HepG2 (cell line): ENCODE measurements at regions not wholly inside any gene's neighbourhood (a gene's known extent, or its start where the extent isn't known, plus 50 kb on each side); places are given as distances from the start of the nearest gene placed in this dataset.

Experiments used
- ATAC-seq: fragments of 200-7000 bp; cut with Tn5 transposase; 3 replicates; pipeline ENCODE4 v1.9.1; 2020; ENCODE audit warnings: mild to moderate bottlenecking, moderate library complexity
- BruUV-seq: library from RNA; stranded (reverse); fragments of 400-500 nt; replicated peaks from 2 replicates; lab custom pipeline; 2021; lab: Mats Ljungman, UMichigan
- CTCF ChIA-PET: fragments of 300-600 bp; formaldehyde crosslinking; extraction: SDS; loops from one replicate; lab custom pipeline; 2021; ENCODE audit warnings: low total read pairs, inconsistent platforms, low intra/inter-chr PET ratio; lab: Yijun Ruan, JAX
- POLR2A ChIA-PET: fragments of 350-600 bp; sonication (Branson Sonifier 250); formaldehyde crosslinking; loops from one replicate; lab custom pipeline; 2020; ENCODE audit warnings: antibody characterized with exemption, inconsistent platforms; lab: Yijun Ruan, JAX
- DNase-seq: peaks from one replicate; pipeline ENCODE4 v3.0.0-alpha.2; 2015; ENCODE audit warnings: low spot score
- FAIRE-seq: peaks from 3 replicates; lab custom pipeline; 2011; peaks lifted over from hg19 to GRCh38; lab: Jason Lieb, UNC
- H2AFZ ChIP-seq: one replicate; pipeline ENCODE4 v1.6.1; 2011; ENCODE audit warnings: low read length, inconsistent platforms
- H3K27ac ChIP-seq: fragments of 300-600 bp; 3 replicates; pipeline ENCODE4 v1.8.0; 2011; ENCODE audit warnings: mixed run types, mild to moderate bottlenecking, mixed read lengths, low read length, inconsistent platforms; ENCODE audit not compliant: insufficient read depth; ENCODE audit errors: extremely low read length
- H3K27me3 ChIP-seq, 2 experiments: fragments of 200-600 bp in 1 of 2; 2 replicates in 1 of 2; 3 replicates in 1 of 2; pipeline versions ENCODE4 v1.6.0 to v1.8.0; 2011; ENCODE audit warnings: low read length in 2 of 2, mild to moderate bottlenecking in 2 of 2, moderate library complexity in 2 of 2, inconsistent platforms in 1 of 2; ENCODE audit not compliant: insufficient read depth in 2 of 2, control insufficient read depth in 1 of 2
- H3K36me3 ChIP-seq, 2 experiments: fragments of 200-600 bp in 1 of 2; replicated peaks in 1 of 2; 2 replicates in 1 of 2; 3 replicates in 1 of 2; pipeline versions ENCODE4 v1.5.1 to v1.8.0; 2011; ENCODE audit warnings: low read length in 2 of 2, inconsistent platforms in 1 of 2; ENCODE audit not compliant: insufficient read depth in 2 of 2, control insufficient read depth in 1 of 2
- H3K4me1 ChIP-seq: 2 replicates; pipeline ENCODE4 v1.5.1; 2012; ENCODE audit warnings: low read length, inconsistent platforms; ENCODE audit not compliant: insufficient read depth
- H3K4me2 ChIP-seq: 2 replicates; pipeline ENCODE4 v1.6.0; 2011; ENCODE audit warnings: low read depth, low read length, inconsistent platforms
- H3K4me3 ChIP-seq, 3 experiments: fragments of 200-600 bp in 1 of 3; sonication (generic), shearing (Covaris generic) in 1 of 3; replicated peaks in 1 of 3; 2 replicates each; pipeline ENCODE4 v1.5.1; 2011 to 2016; ENCODE audit warnings: low read length in 3 of 3, inconsistent platforms in 2 of 3, low read depth in 2 of 3, mild to moderate bottlenecking in 2 of 3, control low read depth in 1 of 3, mixed read lengths in 1 of 3; ENCODE audit not compliant: insufficient read depth in 1 of 3
- H3K79me2 ChIP-seq: one replicate; pipeline ENCODE4 v1.6.1; 2011; ENCODE audit warnings: low read length, inconsistent platforms; ENCODE audit not compliant: insufficient read depth
- H3K9ac ChIP-seq: 2 replicates; pipeline ENCODE4 v1.6.0; 2011; ENCODE audit warnings: mild to moderate bottlenecking, low read depth, low read length, inconsistent platforms; ENCODE audit not compliant: insufficient read depth
- H3K9me3 ChIP-seq: 2 replicates; pipeline ENCODE4 v1.5.1; 2012; ENCODE audit warnings: mild to moderate bottlenecking, low read length
- H4K20me1 ChIP-seq: 2 replicates; pipeline ENCODE4 v1.6.0; 2011; ENCODE audit warnings: inconsistent platforms, mild to moderate bottlenecking, low read length, moderate library complexity; ENCODE audit not compliant: insufficient read depth
- AGO2 ChIP-seq: fragments of 200-400 bp; formaldehyde crosslinking; optimal IDR thresholded peaks from 2 replicates; pipeline ENCODE3; 2017; ENCODE audit warnings: mild to moderate bottlenecking, low read depth, low read length, moderate library complexity
- BCL6 ChIP-seq: IDR thresholded peaks from 2 replicates; pipeline ENCODE4 v1.6.1; 2016; ENCODE audit warnings: missing genetic modification reagents, missing compliant biosample characterization
- FOXP4 ChIP-seq: sonication (generic); formaldehyde crosslinking; IDR thresholded peaks from 2 replicates; pipeline ENCODE4 v1.4.0; 2020; ENCODE audit warnings: missing genetic modification reagents
- GRHL1 ChIP-seq: sonication (generic); formaldehyde crosslinking; conservative IDR thresholded peaks from 2 replicates; pipeline ENCODE4 v1.8.0; 2022; ENCODE audit warnings: missing genetic modification reagents
- KDM1A ChIP-seq: IDR thresholded peaks from 2 replicates; pipeline ENCODE4 v1.6.1; 2016; ENCODE audit warnings: missing compliant biosample characterization
- MAZ ChIP-seq, 2 experiments: sonication (generic) in 1 of 2; formaldehyde crosslinking in 1 of 2; IDR thresholded peaks; 2 replicates each; pipeline versions ENCODE4 v1.5.0 to v1.6.1; 2012 to 2020; ENCODE audit warnings: low read depth in 2 of 2, mild to moderate bottlenecking in 2 of 2, borderline replicate concordance in 1 of 2, improper control_type of control experiment in 1 of 2, low read length in 1 of 2, missing genetic modification reagents in 1 of 2, moderate library complexity in 1 of 2
- POLR2A ChIP-seq, 2 experiments: IDR thresholded peaks; 2 replicates each; pipeline ENCODE4 v1.6.1; 2011; ENCODE audit warnings: low read depth in 2 of 2, low read length in 2 of 2, mild to moderate bottlenecking in 1 of 2, moderate library complexity in 1 of 2; ENCODE audit not compliant: insufficient read depth in 1 of 2
- STAG1 ChIP-seq: sonication (generic); formaldehyde crosslinking; IDR thresholded peaks from 2 replicates; pipeline ENCODE4 v1.4.0; 2020; ENCODE audit warnings: missing genetic modification reagents
- TIGD3 ChIP-seq: sonication (generic); formaldehyde crosslinking; IDR thresholded peaks from 2 replicates; pipeline ENCODE4 v1.5.1; 2020; ENCODE audit warnings: mild to moderate bottlenecking, missing genetic modification reagents, borderline replicate concordance
- YEATS4 ChIP-seq: sonication (generic); formaldehyde crosslinking; IDR thresholded peaks from 2 replicates; pipeline ENCODE4 v1.4.0; 2020; ENCODE audit warnings: missing genetic modification reagents, borderline replicate concordance
- ZBTB3 ChIP-seq: sonication (generic); formaldehyde crosslinking; IDR thresholded peaks from 2 replicates; pipeline ENCODE4 v1.4.0; 2020; ENCODE audit warnings: low read depth, mild to moderate bottlenecking, moderate library complexity, missing genetic modification reagents, borderline replicate concordance
- ZNF260 ChIP-seq: sonication (generic); formaldehyde crosslinking; IDR thresholded peaks from 2 replicates; pipeline ENCODE4 v1.4.0; 2020; ENCODE audit warnings: missing genetic modification reagents, low read depth, mild to moderate bottlenecking, borderline replicate concordance
- ZNF577 ChIP-seq: sonication (generic); formaldehyde crosslinking; IDR thresholded peaks from 2 replicates; pipeline ENCODE4 v1.4.0; 2020; ENCODE audit warnings: mild to moderate bottlenecking, low read depth, missing genetic modification reagents, borderline replicate concordance
- WGBS: methylation state at CpG from one replicate; pipeline ENCODE4 v1.1.6; 2017; ENCODE audit warnings: low lambda C conversion rate; 5-methylcytosine and 5-hydroxymethylcytosine counted together
- in situ Hi-C: cut with HindIII; loops from 2 replicates; pipeline ENCODE4 v1.10.0; 2017; ENCODE audit warnings: low pct_unique_long_range_greater_than_20kb; ENCODE audit not compliant: extremely low pct_ligation_motif_present
- intact Hi-C: fragments of 100-400 bp; cut with micrococcal nuclease; formaldehyde crosslinking; loops from one replicate; pipeline ENCODE4 v1.10.0; 2022; ENCODE audit not compliant: unreplicated experiment

- no peak for DNase-seq
- no TSS peak for BruUV-seq
- CTCF ChIA-PET: no interaction called here
- in situ Hi-C loops (no loop called here), intact Hi-C loops (no loop called here)
- no peak for ATAC-seq
- no peak overlapping the region for H3K4me3 ChIP-seq
- no peak overlapping the region for H3K4me2 ChIP-seq
- POLR2A ChIA-PET: no interaction called here
- TF ChIP-seq YEATS4 (CRISPR knock-in tag): no peak
- TF ChIP-seq POLR2A (IDR thresholded peaks at IDR 0.05; ENCODE audit: insufficient read depth in 1 of 2, low read depth in 2 of 2, low read length in 2 of 2): no peak
- TF ChIP-seq TIGD3 (CRISPR knock-in tag): no peak
- H4K20me1 ChIP-seq: no peaks in the 10 kb centered on the region
- no peaks in the 10 kb centered on the region for H3K79me2 ChIP-seq
- H2AFZ ChIP-seq: no peak overlapping the region
- H3K36me3 ChIP-seq: no peaks in the 10 kb centered on the region
- 57% methylated on average over 10 of the region's 10 CpGs for WGBS
- no peak overlapping the region for H3K9ac ChIP-seq
- no peaks in the 10 kb centered on the region for H3K9me3 ChIP-seq
- no peak for FAIRE-seq
- no peaks in the 10 kb centered on the region for H3K4me1 ChIP-seq
- H3K27me3 ChIP-seq: no peaks in the 10 kb centered on the region
- no peak overlapping the region for H3K27ac ChIP-seq
These were observed 63.6 kb downstream of the NUDT12 start for GRCh38 chr5:103498800-103499551.

GRCh38 chr5:103498211-103498610, 64.4 kb downstream of the NUDT12 start:
- DNase-seq (no peak), FAIRE-seq (no peak), ATAC-seq (no peak)
- Histone ChIP-seq H2AFZ (no peak overlapping the region), H3K9me3 (no peaks in the 10 kb centered on the region), H3K4me3 (no peak overlapping the region), H3K9ac (no peak overlapping the region), H3K27me3 (no peaks in the 10 kb centered on the region), H3K4me2 (no peak overlapping the region), H4K20me1 (no peaks in the 10 kb centered on the region), H3K4me1 (no peaks in the 10 kb centered on the region), H3K27ac (no peak overlapping the region), H3K36me3 (no peaks in the 10 kb centered on the region), H3K79me2 (no peaks in the 10 kb centered on the region)
- ChIA-PET CTCF (no interaction called here), POLR2A (no interaction called here)
- WGBS: 0% methylated on average over 1 of the region's 1 CpG
- in situ Hi-C loops (no loop called here), intact Hi-C loops (no loop called here)
- BruUV-seq: no TSS peak
- TF ChIP-seq STAG1 (CRISPR knock-in tag) (no peak), MAZ (IDR thresholded peaks at IDR 0.05; ENCODE audit: borderline replicate concordance, low read depth, low read length) (no peak), MAZ (CRISPR knock-in tag; IDR thresholded peaks at IDR 0.05; ENCODE audit: low read depth) (no peak), FOXP4 (CRISPR knock-in tag) (no peak), AGO2 (no peak), GRHL1 (CRISPR knock-in tag) (no peak), ZNF577 (CRISPR knock-in tag) (no peak), BCL6 (no peak), KDM1A (CRISPR knock-in tag) (no peak), ZBTB3 (no peak), ZNF260 (CRISPR knock-in tag) (no peak)
